DND-41 (cell line): ENCODE measurements at regions not wholly inside any gene's neighbourhood (a gene's known extent, or its start where the extent isn't known, plus 50 kb on each side); places are given as distances from the start of the nearest gene placed in this dataset.

ENCODE experiments used
- ATAC-seq: fragments of 200-7000 bp; cut with Tn5 transposase; 3 replicates; pipeline ENCODE4 v1.9.1; 2021; ENCODE audit warnings: low read depth; ENCODE audit not compliant: insufficient read depth
- DNase-seq: peaks from one replicate; pipeline ENCODE4 v3.0.0-alpha.2; 2020
- H2AFZ ChIP-seq: 2 replicates; pipeline ENCODE4 v1.6.0; 2012; ENCODE audit warnings: low read depth, low read length
- H3K27ac ChIP-seq: 2 replicates; pipeline ENCODE4 v1.5.1; 2012; ENCODE audit warnings: low read length, inconsistent platforms
- H3K27me3 ChIP-seq: fragments of 200-600 bp; sonication (generic); 2 replicates; pipeline ENCODE4 v1.6.0; 2012; ENCODE audit warnings: low read length, mild to moderate bottlenecking, inconsistent platforms; ENCODE audit not compliant: insufficient read depth, poor library complexity
- H3K36me3 ChIP-seq: 2 replicates; pipeline ENCODE4 v1.5.1; 2012; ENCODE audit warnings: low read length, inconsistent platforms; ENCODE audit not compliant: insufficient read depth
- H3K4me1 ChIP-seq: 2 replicates; pipeline ENCODE4 v1.5.1; 2012; ENCODE audit warnings: mild to moderate bottlenecking, low read length; ENCODE audit not compliant: insufficient read depth
- H3K4me2 ChIP-seq: 2 replicates; pipeline ENCODE4 v1.6.0; 2012; ENCODE audit warnings: mild to moderate bottlenecking, moderate library complexity, low read length, inconsistent platforms; ENCODE audit not compliant: insufficient read depth
- H3K4me3 ChIP-seq, 2 experiments: fragments of 200-600 bp in 1 of 2; shearing (Covaris generic) in 1 of 2; 2 replicates each; pipeline ENCODE4 v1.5.1; 2012 to 2016; ENCODE audit warnings: inconsistent platforms in 2 of 2, low read length in 2 of 2, mild to moderate bottlenecking in 2 of 2, low read depth in 1 of 2, moderate library complexity in 1 of 2
- H3K79me2 ChIP-seq: 2 replicates; pipeline ENCODE4 v1.6.0; 2012; ENCODE audit warnings: low read length, inconsistent platforms; ENCODE audit not compliant: insufficient read depth
- H3K9ac ChIP-seq: 2 replicates; pipeline ENCODE4 v1.6.0; 2012; ENCODE audit warnings: low read depth, mild to moderate bottlenecking, inconsistent platforms, low read length, moderate library complexity
- H3K9me3 ChIP-seq: 2 replicates; pipeline ENCODE4 v1.5.1; 2012; ENCODE audit warnings: low read length, moderate library complexity, mild to moderate bottlenecking, inconsistent platforms; ENCODE audit not compliant: insufficient read depth, severe bottlenecking
- H4K20me1 ChIP-seq: 2 replicates; pipeline ENCODE4 v1.6.0; 2012; ENCODE audit warnings: low read length; ENCODE audit not compliant: insufficient read depth
- EZH2 ChIP-seq: IDR thresholded peaks from 3 replicates; pipeline ENCODE4 v1.6.1; 2012; ENCODE audit warnings: borderline replicate concordance, low read depth, mild to moderate bottlenecking, moderate library complexity, low read length, inconsistent platforms; ENCODE audit not compliant: severe bottlenecking
- TF ChIP-seq, protein P1 (sequence below): IDR thresholded peaks from 2 replicates; pipeline ENCODE4 v1.5.1; 2012; ENCODE audit warnings: borderline replicate concordance, low read length, moderate library complexity, mild to moderate bottlenecking; ENCODE audit not compliant: poor library complexity, severe bottlenecking; ENCODE audit errors: extremely low read depth

DNA sequence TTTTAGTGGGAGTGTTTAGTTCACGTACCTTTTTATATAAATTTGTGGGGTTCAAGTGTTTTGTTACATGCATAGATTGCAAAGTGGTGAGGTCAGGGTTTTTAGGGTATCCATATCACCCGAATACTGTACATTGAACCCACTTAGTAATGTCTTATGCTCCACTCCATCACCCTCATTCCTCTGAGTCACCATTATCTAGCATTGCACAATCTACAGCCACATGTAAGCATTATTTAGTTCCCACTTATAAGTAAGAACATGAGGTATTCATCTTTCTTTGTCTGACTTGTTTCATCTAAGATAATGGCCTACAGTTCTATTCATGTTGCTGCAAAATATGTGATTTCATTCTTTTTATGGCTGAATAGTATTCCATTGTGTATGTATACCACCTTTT lies 583.7 kb upstream of the LRFN5 start:
- H3K36me3 ChIP-seq, result no peaks in the 10 kb centered on the region

DNA sequence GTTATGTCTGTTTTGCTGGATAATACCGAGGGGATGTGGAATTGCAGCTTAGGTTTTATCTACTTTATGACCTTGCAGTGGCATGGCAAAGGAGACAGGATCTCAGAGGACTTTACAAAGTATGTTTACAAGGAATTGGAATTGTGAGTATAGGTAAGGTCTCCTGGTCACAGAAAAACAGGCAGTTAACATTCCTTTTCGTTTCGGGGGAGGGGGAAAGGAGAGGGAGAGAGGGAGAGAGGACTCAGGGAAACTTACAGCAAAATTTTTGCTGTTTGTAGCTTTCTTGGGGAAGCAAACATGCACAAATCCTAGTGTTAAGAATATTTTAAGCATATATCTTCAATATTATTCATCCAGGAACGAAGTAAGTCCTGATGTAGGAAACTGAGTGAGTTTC lies 590.5 kb upstream of the LRFN5 start:
- H3K27ac ChIP-seq, result no peak overlapping the region
- H4K20me1 ChIP-seq, result no peaks in the 10 kb centered on the region
- no peak for ATAC-seq
- H3K9ac ChIP-seq, result no peak overlapping the region
- no peaks in the 10 kb centered on the region for H3K79me2 ChIP-seq
- no peaks in the 10 kb centered on the region for H3K27me3 ChIP-seq
- H2AFZ ChIP-seq, result no peak overlapping the region
- no peak overlapping the region for H3K4me3 ChIP-seq
- H3K36me3 ChIP-seq, result no peaks in the 10 kb centered on the region
- no peaks in the 10 kb centered on the region for H3K9me3 ChIP-seq
- H3K4me1 ChIP-seq, result no peaks in the 10 kb centered on the region
- no peak overlapping the region for H3K4me2 ChIP-seq
- DNase-seq, result no peak
- no peak for TF ChIP-seq EZH2
- TF ChIP-seq, protein P1, sequence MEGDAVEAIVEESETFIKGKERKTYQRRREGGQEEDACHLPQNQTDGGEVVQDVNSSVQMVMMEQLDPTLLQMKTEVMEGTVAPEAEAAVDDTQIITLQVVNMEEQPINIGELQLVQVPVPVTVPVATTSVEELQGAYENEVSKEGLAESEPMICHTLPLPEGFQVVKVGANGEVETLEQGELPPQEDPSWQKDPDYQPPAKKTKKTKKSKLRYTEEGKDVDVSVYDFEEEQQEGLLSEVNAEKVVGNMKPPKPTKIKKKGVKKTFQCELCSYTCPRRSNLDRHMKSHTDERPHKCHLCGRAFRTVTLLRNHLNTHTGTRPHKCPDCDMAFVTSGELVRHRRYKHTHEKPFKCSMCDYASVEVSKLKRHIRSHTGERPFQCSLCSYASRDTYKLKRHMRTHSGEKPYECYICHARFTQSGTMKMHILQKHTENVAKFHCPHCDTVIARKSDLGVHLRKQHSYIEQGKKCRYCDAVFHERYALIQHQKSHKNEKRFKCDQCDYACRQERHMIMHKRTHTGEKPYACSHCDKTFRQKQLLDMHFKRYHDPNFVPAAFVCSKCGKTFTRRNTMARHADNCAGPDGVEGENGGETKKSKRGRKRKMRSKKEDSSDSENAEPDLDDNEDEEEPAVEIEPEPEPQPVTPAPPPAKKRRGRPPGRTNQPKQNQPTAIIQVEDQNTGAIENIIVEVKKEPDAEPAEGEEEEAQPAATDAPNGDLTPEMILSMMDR, result no peak

More for the DNA sequence above, 583.7 kb upstream of the LRFN5 start:
- Histone ChIP-seq H3K4me2 (no peak overlapping the region), H3K4me1 (no peaks in the 10 kb centered on the region), H3K27me3 (no peaks in the 10 kb centered on the region), H2AFZ (no peak overlapping the region), H3K9ac (no peak overlapping the region), H4K20me1 (no peaks in the 10 kb centered on the region), H3K79me2 (no peaks in the 10 kb centered on the region), H3K4me3 (no peak overlapping the region), H3K27ac (no peak overlapping the region), H3K9me3 (no peaks in the 10 kb centered on the region)
- ATAC-seq (no peak), DNase-seq (no peak)
- no peak for TF ChIP-seq EZH2
- TF ChIP-seq, protein P1, result no peak

GRCh38 chr14:41000350-41000749 lies 606.3 kb upstream of the LRFN5 start:
- H3K4me2 ChIP-seq, result no peak overlapping the region
- no peak overlapping the region for H3K9ac ChIP-seq
- TF ChIP-seq, protein P1, result no peak
- TF ChIP-seq EZH2, result no peak
- ATAC-seq, result no peak
- H3K4me3 ChIP-seq, result no peak overlapping the region
- no peak for DNase-seq
- no peaks in the 10 kb centered on the region for H3K4me1 ChIP-seq
- H4K20me1 ChIP-seq, result no peaks in the 10 kb centered on the region
- H3K27ac ChIP-seq, result no peak overlapping the region
- H3K79me2 ChIP-seq, result no peaks in the 10 kb centered on the region
- no peaks in the 10 kb centered on the region for H3K36me3 ChIP-seq
- no peaks in the 10 kb centered on the region for H3K9me3 ChIP-seq
- H2AFZ ChIP-seq, result no peak overlapping the region
- H3K27me3 ChIP-seq, result no peaks in the 10 kb centered on the region

GRCh38 chr14:40989260-40989659 lies 617.4 kb upstream of the LRFN5 start:
- no peak overlapping the region for H3K4me2 ChIP-seq
- H4K20me1 ChIP-seq, result no peaks in the 10 kb centered on the region
- no peak for ATAC-seq
- H3K27me3 ChIP-seq, result no peaks in the 10 kb centered on the region
- H3K79me2 ChIP-seq, result no peaks in the 10 kb centered on the region
- H3K36me3 ChIP-seq, result no peaks in the 10 kb centered on the region
- DNase-seq, result no peak
- H3K9me3 ChIP-seq, result no peaks in the 10 kb centered on the region
- no peak overlapping the region for H2AFZ ChIP-seq
- no peak overlapping the region for H3K4me3 ChIP-seq
- no peak for TF ChIP-seq EZH2
- TF ChIP-seq, protein P1, result no peak
- no peak overlapping the region for H3K9ac ChIP-seq
- no peak overlapping the region for H3K27ac ChIP-seq
- no peaks in the 10 kb centered on the region for H3K4me1 ChIP-seq
